ENCODE measurements at regions not wholly inside any gene's neighbourhood (a gene's known extent, or its start where the extent isn't known, plus 50 kb on each side); places are given as distances from the start of the nearest gene placed in this dataset.

GRCh38 chr4:35347276-35347675 is 897.0 kb downstream of the ARAP2 start:
- Histone ChIP-seq H3K9me2 (ENCODE audit: insufficient read depth) (no peaks in the 10 kb centered on the region), H3K27ac (no peak overlapping the region), H3K4me2 (ENCODE audit: unreplicated experiment) (no peak overlapping the region), H3K4me1 (ENCODE audit: insufficient read depth) (no peaks in the 10 kb centered on the region), H3K27me3 (replicated peaks; ENCODE audit: insufficient read depth) (no peaks in the 10 kb centered on the region), H3K36me3 (ENCODE audit: low read depth) (no peaks in the 10 kb centered on the region), H2AFZ (no peak overlapping the region), H3K9me3 (ENCODE audit: low read depth) (no peaks in the 10 kb centered on the region), H3F3A (ENCODE audit: insufficient read depth) (no peaks in the 10 kb centered on the region), H3K9ac (no peak overlapping the region), H4K20me1 (ENCODE audit: insufficient read depth) (no peaks in the 10 kb centered on the region), H3K4me3 (no peak overlapping the region), H3K79me2 (ENCODE audit: insufficient read depth) (no peaks in the 10 kb centered on the region)
- DNase-seq, result no peak
- no peak for TF ChIP-seq EZH2 (IDR thresholded peaks at IDR 0.05; ENCODE audit: insufficient read depth, poor library complexity, severe bottlenecking)
- TF ChIP-seq EZH2phosphoT487 (IDR thresholded peaks at IDR 0.05; ENCODE audit: insufficient read depth, low read depth), result no peak
- 4 to 6% methylated on average over 2 of the region's 2 CpGs for WGBS, 2 experiments (ENCODE audit: low coverage in 1 of 2, low lambda C conversion rate in 2 of 2, missing lambda C conversion rate in 2 of 2)
- in situ Hi-C loops (cut with MboI), result no loop called here

GRCh38 chr4:35358001-35358584 is 886.2 kb downstream of the ARAP2 start:
- Histone ChIP-seq H3K9me2 (ENCODE audit: insufficient read depth) (no peaks in the 10 kb centered on the region), H3K9ac (no peak overlapping the region), H3K27me3 (replicated peaks; ENCODE audit: insufficient read depth) (no peaks in the 10 kb centered on the region), H2AFZ (no peak overlapping the region), H4K20me1 (ENCODE audit: insufficient read depth) (no peaks in the 10 kb centered on the region), H3K4me3 (no peak overlapping the region), H3K36me3 (ENCODE audit: low read depth) (no peaks in the 10 kb centered on the region), H3K4me1 (ENCODE audit: insufficient read depth) (no peaks in the 10 kb centered on the region), H3K27ac (no peak overlapping the region), H3K9me3 (ENCODE audit: low read depth) (no peaks in the 10 kb centered on the region), H3K4me2 (ENCODE audit: unreplicated experiment) (no peak overlapping the region), H3F3A (ENCODE audit: insufficient read depth) (no peaks in the 10 kb centered on the region), H3K79me2 (ENCODE audit: insufficient read depth) (no peaks in the 10 kb centered on the region)
- 39 to 47% methylated on average over 3 of the region's 3 CpGs for WGBS, 2 experiments (ENCODE audit: low coverage in 1 of 2, low lambda C conversion rate in 2 of 2, missing lambda C conversion rate in 2 of 2)
- DNase-seq, result no peak
- in situ Hi-C loops (cut with MboI), result no loop called here
- TF ChIP-seq EZH2phosphoT487 (IDR thresholded peaks at IDR 0.05; ENCODE audit: insufficient read depth, low read depth), result no peak
- no peak for TF ChIP-seq EZH2 (IDR thresholded peaks at IDR 0.05; ENCODE audit: insufficient read depth, poor library complexity, severe bottlenecking)

- no peak for DNase-seq
- Histone ChIP-seq H3K4me3 (no peak overlapping the region), H3K9me2 (ENCODE audit: insufficient read depth) (no peaks in the 10 kb centered on the region), H3F3A (ENCODE audit: insufficient read depth) (no peaks in the 10 kb centered on the region), H3K4me1 (ENCODE audit: insufficient read depth) (no peaks in the 10 kb centered on the region), H3K9ac (no peak overlapping the region), H3K27ac (no peak overlapping the region), H3K36me3 (ENCODE audit: low read depth) (no peaks in the 10 kb centered on the region), H3K9me3 (ENCODE audit: low read depth) (no peaks in the 10 kb centered on the region), H2AFZ (no peak overlapping the region), H4K20me1 (ENCODE audit: insufficient read depth) (no peaks in the 10 kb centered on the region), H3K27me3 (replicated peaks; ENCODE audit: insufficient read depth) (no peaks in the 10 kb centered on the region), H3K4me2 (ENCODE audit: unreplicated experiment) (no peak overlapping the region), H3K79me2 (ENCODE audit: insufficient read depth) (no peaks in the 10 kb centered on the region)
- no peak for TF ChIP-seq EZH2 (IDR thresholded peaks at IDR 0.05; ENCODE audit: insufficient read depth, poor library complexity, severe bottlenecking)
- no peak for TF ChIP-seq EZH2phosphoT487 (IDR thresholded peaks at IDR 0.05; ENCODE audit: insufficient read depth, low read depth)
- in situ Hi-C loops (cut with MboI), result no loop called here
- 10 to 19% methylated on average over 1 of the region's 1 CpG for WGBS, 2 experiments (ENCODE audit: low coverage in 1 of 2, low lambda C conversion rate in 2 of 2, missing lambda C conversion rate in 2 of 2)
Observed at GRCh38 chr4:35364321-35364870, 879.9 kb downstream of the ARAP2 start.

- H3F3A ChIP-seq (ENCODE audit: insufficient read depth), result no peaks in the 10 kb centered on the region
- no peak overlapping the region for H3K4me3 ChIP-seq
- WGBS, 2 experiments (ENCODE audit: low coverage in 1 of 2, low lambda C conversion rate in 2 of 2, missing lambda C conversion rate in 2 of 2), result 14 to 28% methylated on average over 1 of the region's 1 CpG
- in situ Hi-C loops (cut with MboI), result no loop called here
- H3K27me3 ChIP-seq (replicated peaks; ENCODE audit: insufficient read depth), result no peaks in the 10 kb centered on the region
- H2AFZ ChIP-seq, result no peak overlapping the region
- TF ChIP-seq EZH2phosphoT487 (IDR thresholded peaks at IDR 0.05; ENCODE audit: insufficient read depth, low read depth) (no peak), EZH2 (IDR thresholded peaks at IDR 0.05; ENCODE audit: insufficient read depth, poor library complexity, severe bottlenecking) (no peak)
- H3K9ac ChIP-seq, result no peak overlapping the region
- H3K4me2 ChIP-seq (ENCODE audit: unreplicated experiment), result no peak overlapping the region
- H3K9me2 ChIP-seq (ENCODE audit: insufficient read depth), result no peaks in the 10 kb centered on the region
- no peak for DNase-seq
- H3K27ac ChIP-seq, result no peak overlapping the region
- no peaks in the 10 kb centered on the region for H3K9me3 ChIP-seq (ENCODE audit: low read depth)
- H3K36me3 ChIP-seq (ENCODE audit: low read depth), result no peaks in the 10 kb centered on the region
- no peaks in the 10 kb centered on the region for H3K79me2 ChIP-seq (ENCODE audit: insufficient read depth)
- H3K4me1 ChIP-seq (ENCODE audit: insufficient read depth), result no peaks in the 10 kb centered on the region
- H4K20me1 ChIP-seq (ENCODE audit: insufficient read depth), result no peaks in the 10 kb centered on the region
Observed at GRCh38 chr4:35365186-35365585, 879.1 kb downstream of the ARAP2 start.
